HG03103 (cell line): ENCODE measurements at regions not wholly inside any gene's neighbourhood (a gene's known extent, or its start where the extent isn't known, plus 50 kb on each side); places are given as distances from the start of the nearest gene placed in this dataset.
"Not testable (repeated sequence)": the region's sequence is repeated elsewhere in the genome, so short reads cannot be mapped to it uniquely, and the experiment has no call there.

ENCODE experiments used
- ATAC-seq: cut with Tn5 transposase; IDR thresholded peaks from one replicate; pipeline ENCODE4 v1.9.1; 2021; ENCODE audit warnings: low read depth; ENCODE audit not compliant: unreplicated experiment

GRCh38 chr12:91896286-91897024 is 249.2 kb downstream of the BTG1 start:
- ATAC-seq: no peak

- no peak for ATAC-seq
These were observed 250.7 kb downstream of the BTG1 start for GRCh38 chr12:91894911-91895310.

GRCh38 chr12:91893476-91893875 is 252.2 kb downstream of the BTG1 start:
- ATAC-seq: no peak

- ATAC-seq: no peak
These were observed 253.4 kb downstream of the BTG1 start for GRCh38 chr12:91892081-91892855.

- no peak for ATAC-seq
These were observed 254.9 kb downstream of the BTG1 start for GRCh38 chr12:91890742-91891141.

- no peak for ATAC-seq
These were observed 255.7 kb downstream of the BTG1 start for GRCh38 chr12:91889910-91890309.

- ATAC-seq: no peak
These were observed 256.6 kb downstream of the BTG1 start for GRCh38 chr12:91889059-91889458.

- no peak for ATAC-seq
These were observed 257.7 kb downstream of the BTG1 start for GRCh38 chr12:91887957-91888356.

GRCh38 chr12:91885851-91886731 is 259.6 kb downstream of the BTG1 start:
- no peak for ATAC-seq

GRCh38 chr12:91884230-91884629 is 261.4 kb downstream of the BTG1 start:
- ATAC-seq: no peak

- no peak for ATAC-seq
These were observed 261.8 kb downstream of the BTG1 start for GRCh38 chr12:91883811-91884210.

GRCh38 chr12:91882910-91883309 is 262.7 kb downstream of the BTG1 start:
- ATAC-seq: no peak

- ATAC-seq: no peak
These were observed 265.1 kb downstream of the BTG1 start for GRCh38 chr12:91880528-91880927.

GRCh38 chr12:91877456-91878235 is 268.0 kb downstream of the BTG1 start:
- no peak for ATAC-seq

GRCh38 chr12:91877022-91877421 is 268.6 kb downstream of the BTG1 start:
- peak; percentile 72 for ATAC-seq

GRCh38 chr12:91875671-91876070 is 270.0 kb downstream of the BTG1 start:
- not testable (repeated sequence) for ATAC-seq

- ATAC-seq: no peak
These were observed 271.4 kb downstream of the BTG1 start for GRCh38 chr12:91874086-91874865.

GRCh38 chr12:91871751-91872150 is 273.9 kb downstream of the BTG1 start:
- no peak for ATAC-seq

GRCh38 chr12:91870872-91871707 is 274.6 kb downstream of the BTG1 start:
- no peak for ATAC-seq
